Smooth muscle cell (in vitro differentiated cells): ENCODE measurements at regions not wholly inside any gene's neighbourhood (a gene's known extent, or its start where the extent isn't known, plus 50 kb on each side); places are given as distances from the start of the nearest gene placed in this dataset.

ENCODE experiments used
- DNase-seq: peaks from one replicate; lab custom pipeline; 2025; ENCODE audit not compliant: unreplicated experiment; lab: John Stamatoyannopoulos, UW
- H2AFZ ChIP-seq: fragments of 200-600 bp; sonication (generic); 2 replicates; pipeline ENCODE4 v1.6.0; 2016; ENCODE audit warnings: antibody characterized with exemption, low read depth, mild to moderate bottlenecking
- H3F3A ChIP-seq: fragments of 200-600 bp; sonication (generic); 2 replicates; pipeline ENCODE4 v1.6.0; 2017; ENCODE audit warnings: antibody characterized with exemption, low read depth
- H3K27ac ChIP-seq: fragments of 200-600 bp; sonication (generic); 2 replicates; pipeline ENCODE4 v1.5.1; 2016; ENCODE audit warnings: low read depth, mild to moderate bottlenecking
- H3K27me3 ChIP-seq: fragments of 200-600 bp; sonication (generic); 2 replicates; pipeline ENCODE4 v1.6.1; 2016; ENCODE audit warnings: low read depth, mild to moderate bottlenecking
- H3K36me3 ChIP-seq: fragments of 200-600 bp; sonication (generic); 2 replicates; pipeline ENCODE4 v1.5.1; 2016; ENCODE audit warnings: low read depth
- H3K4me1 ChIP-seq: fragments of 200-600 bp; sonication (generic); 2 replicates; pipeline ENCODE4 v1.5.1; 2016; ENCODE audit warnings: low read depth
- H3K4me2 ChIP-seq: fragments of 200-600 bp; sonication (generic); 2 replicates; pipeline ENCODE4 v1.6.0; 2016; ENCODE audit warnings: mild to moderate bottlenecking
- H3K4me3 ChIP-seq: fragments of 200-600 bp; sonication (generic); 2 replicates; pipeline ENCODE4 v1.5.1; 2016; ENCODE audit warnings: mild to moderate bottlenecking
- H3K79me2 ChIP-seq: fragments of 200-600 bp; sonication (generic); 2 replicates; pipeline ENCODE4 v1.6.0; 2016; ENCODE audit warnings: low read depth, mild to moderate bottlenecking
- H3K9ac ChIP-seq: fragments of 200-600 bp; sonication (generic); 2 replicates; pipeline ENCODE4 v1.6.0; 2016; ENCODE audit warnings: low read depth
- H3K9me3 ChIP-seq: fragments of 200-600 bp; sonication (generic); replicated peaks from 2 replicates; pipeline ENCODE4 v1.5.1; 2016; ENCODE audit warnings: low read depth
- H4K20me1 ChIP-seq: fragments of 200-600 bp; sonication (generic); 2 replicates; pipeline ENCODE4 v1.6.0; 2016; ENCODE audit warnings: low read depth
- CTCF ChIP-seq: fragments of 200-600 bp; sonication (generic); IDR thresholded peaks from 2 replicates; pipeline ENCODE4 v1.5.1; 2017; ENCODE audit warnings: borderline replicate concordance, mild to moderate bottlenecking, antibody characterized with exemption; ENCODE audit not compliant: insufficient read depth, poor library complexity, severe bottlenecking
- WGBS: methylation state at CpG from one replicate; pipeline ENCODE4 v1.1.7; 2016; ENCODE audit warnings: low lambda C conversion rate; 5-methylcytosine and 5-hydroxymethylcytosine counted together

GRCh38 chr7:125059861-125060456, 130.3 kb upstream of the POT1 start:
- no peaks in the 10 kb centered on the region for H3K36me3 ChIP-seq

GRCh38 chr7:125057963-125058362, 128.3 kb upstream of the POT1 start:
- no peak overlapping the region for H3K27ac ChIP-seq
- H3K9ac ChIP-seq, result no peak overlapping the region
- no peak overlapping the region for H3K4me3 ChIP-seq
- H4K20me1 ChIP-seq, result no peaks in the 10 kb centered on the region
- H3K27me3 ChIP-seq, result no peaks in the 10 kb centered on the region
- no peaks in the 10 kb centered on the region for H3K9me3 ChIP-seq
- no peak overlapping the region for H2AFZ ChIP-seq
- H3K36me3 ChIP-seq, result no peaks in the 10 kb centered on the region
- 68% methylated on average over 3 of the region's 3 CpGs for WGBS
- H3K79me2 ChIP-seq, result no peaks in the 10 kb centered on the region
- H3F3A ChIP-seq, result peaks cover 5% of the 10 kb centered on the region
- TF ChIP-seq CTCF, result no peak
- H3K4me2 ChIP-seq, result no peak overlapping the region
- H3K4me1 ChIP-seq, result peaks cover 10% of the 10 kb centered on the region
- no peak for DNase-seq

More at GRCh38 chr7:125059861-125060456, 130.3 kb upstream of the POT1 start:
- H2AFZ ChIP-seq, result no peak overlapping the region
- no peak overlapping the region for H3K9ac ChIP-seq
- no peak for DNase-seq
- WGBS, result 64% methylated on average over 3 of the region's 3 CpGs
- H3K9me3 ChIP-seq, result no peaks in the 10 kb centered on the region
- no peak overlapping the region for H3K27ac ChIP-seq
- H3K79me2 ChIP-seq, result no peaks in the 10 kb centered on the region
- H3K4me2 ChIP-seq, result no peak overlapping the region
- peaks cover 5% of the 10 kb centered on the region for H3F3A ChIP-seq
- H3K27me3 ChIP-seq, result no peaks in the 10 kb centered on the region
- no peaks in the 10 kb centered on the region for H4K20me1 ChIP-seq
- H3K4me1 ChIP-seq, result peaks cover 10% of the 10 kb centered on the region
- peak; percentile 56 for TF ChIP-seq CTCF
- H3K4me3 ChIP-seq, result no peak overlapping the region

- DNase-seq, result no peak
- Histone ChIP-seq H2AFZ (no peak overlapping the region), H3K27ac (no peak overlapping the region), H3F3A (no peaks in the 10 kb centered on the region), H3K4me2 (no peak overlapping the region), H3K27me3 (no peaks in the 10 kb centered on the region), H3K4me3 (no peak overlapping the region), H3K36me3 (no peaks in the 10 kb centered on the region), H3K79me2 (no peaks in the 10 kb centered on the region), H4K20me1 (no peaks in the 10 kb centered on the region), H3K4me1 (no peaks in the 10 kb centered on the region), H3K9me3 (no peaks in the 10 kb centered on the region), H3K9ac (no peak overlapping the region)
- no peak for TF ChIP-seq CTCF
Measured at GRCh38 chr7:125055376-125055775, 125.8 kb upstream of the POT1 start.

GRCh38 chr7:125046767-125047166, 117.1 kb upstream of the POT1 start:
- no peaks in the 10 kb centered on the region for H3K27me3 ChIP-seq
- no peaks in the 10 kb centered on the region for H3F3A ChIP-seq
- H3K4me1 ChIP-seq, result no peaks in the 10 kb centered on the region
- no peaks in the 10 kb centered on the region for H3K9me3 ChIP-seq
- no peak overlapping the region for H3K9ac ChIP-seq
- H2AFZ ChIP-seq, result no peak overlapping the region
- no peak overlapping the region for H3K27ac ChIP-seq
- H3K4me2 ChIP-seq, result no peak overlapping the region
- no peaks in the 10 kb centered on the region for H3K79me2 ChIP-seq
- H4K20me1 ChIP-seq, result no peaks in the 10 kb centered on the region
- no peak overlapping the region for H3K4me3 ChIP-seq
- WGBS, result 88% methylated on average over 6 of the region's 6 CpGs
- H3K36me3 ChIP-seq, result no peaks in the 10 kb centered on the region
- DNase-seq, result no peak
- TF ChIP-seq CTCF, result no peak
